B cell (primary cell): ENCODE measurements at regions not wholly inside any gene's neighbourhood (a gene's known extent, or its start where the extent isn't known, plus 50 kb on each side); places are given as distances from the start of the nearest gene placed in this dataset.

Experiments
- ATAC-seq: fragments of 200-7000 bp; cut with Tn5 transposase; one replicate; pipeline ENCODE4 v1.10.0; 2021; ENCODE audit warnings: low read depth, mild to moderate bottlenecking, moderate number of reproducible peaks, moderate library complexity
- CTCF ChIA-PET: fragments of 350-600 bp; sonication (Branson Sonifier 250); formaldehyde crosslinking; loops from one replicate; lab custom pipeline; 2021; ENCODE audit warnings: antibody characterized with exemption, inconsistent platforms; lab: Charles Lee
- POLR2A ChIA-PET: fragments of 350-600 bp; sonication (Branson Sonifier 250); formaldehyde crosslinking; loops from one replicate; lab custom pipeline; 2021; ENCODE audit warnings: antibody characterized with exemption; lab: Charles Lee
- DNase-seq: peaks from one replicate; pipeline ENCODE4 v3.0.0; 2013
- H2AFZ ChIP-seq: 2 replicates; pipeline ENCODE4 v1.6.1; 2012; ENCODE audit warnings: mild to moderate bottlenecking, low read depth, low read length; ENCODE audit not compliant: insufficient read depth, poor library complexity, severe bottlenecking
- H3K27ac ChIP-seq, 2 donors: 1 replicate in 1 of 2; 2 replicates in 1 of 2; pipeline ENCODE4 v1.5.1; 2012 to 2013; ENCODE audit warnings: low read length in 2 of 2, mild to moderate bottlenecking in 2 of 2, moderate library complexity in 1 of 2
- H3K27me3 ChIP-seq, 4 experiments: fragments of 200-600 bp in 1 of 4; sonication (generic) in 1 of 4; replicated peaks in 1 of 4; 1 replicate in 2 of 4; 2 replicates in 2 of 4; pipeline versions ENCODE4 v1.6.1 to v1.7.0; 2013 to 2016; ENCODE audit warnings: low read length in 3 of 4, mild to moderate bottlenecking in 2 of 4, mixed read lengths in 1 of 4, moderate library complexity in 1 of 4; ENCODE audit not compliant: insufficient read depth in 4 of 4, control insufficient read depth in 3 of 4; ENCODE audit errors: control extremely low read depth in 1 of 4
- H3K36me3 ChIP-seq, 2 experiments: replicated peaks in 1 of 2; 1 replicate in 1 of 2; 2 replicates in 1 of 2; pipeline versions ENCODE4 v1.6.1 to v1.7.1; 2013; ENCODE audit warnings: low read length in 1 of 2; ENCODE audit not compliant: insufficient read depth in 2 of 2, control insufficient read depth in 1 of 2; ENCODE audit errors: control extremely low read depth in 1 of 2, extremely low read depth in 1 of 2
- H3K4me1 ChIP-seq, 2 donors: fragments of 200-600 bp in 1 of 2; sonication (generic) in 1 of 2; 1 replicate in 1 of 2; 2 replicates in 1 of 2; pipeline versions ENCODE4 v1.5.1 to v1.6.1; 2013 to 2017; ENCODE audit warnings: low read length in 2 of 2; ENCODE audit not compliant: control insufficient read depth in 2 of 2, insufficient read depth in 2 of 2
- H3K4me2 ChIP-seq: replicated peaks from 2 replicates; pipeline ENCODE3; 2012; ENCODE audit warnings: mild to moderate bottlenecking, low read depth, low read length; ENCODE audit not compliant: poor library complexity, severe bottlenecking
- H3K4me3 ChIP-seq, 5 experiments: fragments of 200-600 bp in 1 of 5; sonication (generic) in 1 of 5; 1 replicate in 3 of 5; 2 replicates in 2 of 5; pipeline versions ENCODE4 v1.5.1 to v1.7.0; 2011 to 2016; ENCODE audit warnings: low read length in 4 of 5, mild to moderate bottlenecking in 4 of 5, low read depth in 2 of 5, control low read depth in 1 of 5, moderate library complexity in 1 of 5; ENCODE audit not compliant: insufficient read depth in 1 of 5; ENCODE audit errors: control extremely low read depth in 1 of 5, extremely low read depth in 1 of 5
- H3K79me2 ChIP-seq: fragments of 200-600 bp; sonication (generic); one replicate; pipeline ENCODE4 v1.6.0; 2016; ENCODE audit warnings: low read length; ENCODE audit not compliant: control insufficient read depth, insufficient read depth
- H3K9ac ChIP-seq: fragments of 200-600 bp; sonication (generic); 2 replicates; pipeline ENCODE4 v1.6.1; 2017; ENCODE audit warnings: mild to moderate bottlenecking, low read length, moderate library complexity
- H3K9me3 ChIP-seq, 3 donors: one replicate each; pipeline versions ENCODE4 v1.6.1 to v1.7.1; 2013; ENCODE audit warnings: low read length in 2 of 3; ENCODE audit not compliant: control insufficient read depth in 2 of 3, insufficient read depth in 1 of 3; ENCODE audit errors: control extremely low read depth in 1 of 3
- H4K20me1 ChIP-seq: 2 replicates; pipeline ENCODE4 v1.6.0; 2012; ENCODE audit warnings: mild to moderate bottlenecking, low read length; ENCODE audit not compliant: insufficient read depth, control insufficient read depth, poor library complexity, severe bottlenecking
- H3K27ac Mint-ChIP-seq: one replicate; pipeline ENCODE4 v1.8.0; 2021; ENCODE audit warnings: mixed read lengths
- H3K27me3 Mint-ChIP-seq: one replicate; pipeline ENCODE4 v1.8.0; 2021; ENCODE audit warnings: mixed read lengths
- H3K4me1 Mint-ChIP-seq: one replicate; pipeline ENCODE4 v1.8.0; 2021; ENCODE audit warnings: mixed read lengths
- H3K4me3 Mint-ChIP-seq: one replicate; pipeline ENCODE4 v1.8.0; 2021; ENCODE audit warnings: mixed read lengths
- H3K9me3 Mint-ChIP-seq: one replicate; pipeline ENCODE4 v1.8.0; 2022; ENCODE audit warnings: mixed read lengths; ENCODE audit not compliant: insufficient read depth
- CTCF ChIP-seq: fragments of 200-600 bp; IDR thresholded peaks from one replicate; pipeline ENCODE4 v1.8.0; 2022; ENCODE audit warnings: antibody characterized with exemption, mild to moderate bottlenecking
- EZH2 ChIP-seq: IDR thresholded peaks from 2 replicates; pipeline ENCODE4 v1.6.1; 2012; ENCODE audit warnings: borderline replicate concordance, low read depth, mild to moderate bottlenecking, moderate library complexity, low read length; ENCODE audit not compliant: insufficient read depth, poor library complexity, severe bottlenecking
- WGBS: methylation state at CpG from one replicate; pipeline ENCODE4 v1.1.5; 2013; ENCODE audit warnings: missing lambda C conversion rate; ENCODE audit not compliant: insufficient coverage; 5-methylcytosine and 5-hydroxymethylcytosine counted together
- intact Hi-C: fragments of 100-400 bp; cut with micrococcal nuclease; formaldehyde crosslinking; loops from one replicate; pipeline ENCODE4 v1.10.0; 2022

GRCh38 chr7:364536-364935 is 74.6 kb downstream of the FOXL3 start:
- Histone ChIP-seq H3K4me2 (no peak overlapping the region), H4K20me1 (no peaks in the 10 kb centered on the region), H3K27ac (no peak overlapping the region), H3K79me2 (no peaks in the 10 kb centered on the region), H3K27me3 (peaks cover 0 to 42% (median 14%) of the 10 kb centered on the region in 4 experiments), H3K36me3 (no peaks in the 10 kb centered on the region), H3K9ac (no peak overlapping the region), H3K4me3 (no peak overlapping the region), H3K4me1 (peaks cover 49 to 53% of the 10 kb centered on the region in 2 donors), H3K9me3 (peaks cover 0 to 49% (median 6%) of the 10 kb centered on the region in 3 donors), H2AFZ (no peak overlapping the region)
- no peak overlapping the region for H3K27ac Mint-ChIP-seq
- H3K27me3 Mint-ChIP-seq: peaks cover 49% of the 10 kb centered on the region
- TF ChIP-seq CTCF (no peak), EZH2 (no peak)
- no peak for ATAC-seq
- H3K9me3 Mint-ChIP-seq: peaks cover 2% of the 10 kb centered on the region
- H3K4me1 Mint-ChIP-seq: peaks cover 51% of the 10 kb centered on the region
- H3K4me3 Mint-ChIP-seq: peak overlapping the region; percentile 26
- intact Hi-C loops: no loop called here
- ChIA-PET POLR2A (no interaction called here), CTCF (no interaction called here)
- no peak for DNase-seq
- 93% methylated on average over 11 of the region's 11 CpGs for WGBS

DNA sequence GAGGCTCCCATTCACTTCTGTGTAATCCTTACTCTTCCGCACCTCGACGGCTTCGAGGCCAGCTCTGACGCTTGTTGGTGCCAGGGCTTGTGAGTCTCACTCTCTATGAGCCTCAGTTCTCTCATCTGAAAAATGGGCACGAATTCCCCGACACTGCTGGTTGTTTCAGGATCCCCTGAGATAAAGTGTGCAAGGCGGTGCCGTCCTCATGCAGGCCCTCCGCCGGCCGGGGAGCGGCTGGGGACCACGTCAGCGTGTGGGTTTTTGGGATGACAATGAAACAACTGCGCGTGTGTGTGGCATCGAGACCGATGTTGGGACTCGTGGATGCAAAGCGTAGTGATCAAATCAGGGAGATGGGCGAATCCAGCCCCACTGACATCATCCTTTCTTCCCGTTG is 75.6 kb downstream of the FOXL3 start:
- ChIA-PET CTCF (no interaction called here), POLR2A (no interaction called here)
- Histone ChIP-seq H3K4me2 (peak overlapping the region; percentile 47), H3K4me1 (peaks cover 39 to 42% of the 10 kb centered on the region in 2 donors), H3K9ac (no peak overlapping the region), H2AFZ (peak overlapping the region; percentile 20), H3K9me3 (peaks cover 0 to 41% (median 6%) of the 10 kb centered on the region in 3 donors), H3K27ac (no peak overlapping the region), H4K20me1 (no peaks in the 10 kb centered on the region), H3K27me3 (peaks cover 0 to 31% (median 11%) of the 10 kb centered on the region in 4 experiments), H3K79me2 (no peaks in the 10 kb centered on the region), H3K4me3 (no peak overlapping the region), H3K36me3 (no peaks in the 10 kb centered on the region)
- intact Hi-C loops: no loop called here
- ATAC-seq (no peak), DNase-seq (no peak)
- TF ChIP-seq CTCF (no peak), EZH2 (no peak)
- Mint-ChIP-seq H3K4me3 (no peak overlapping the region), H3K27ac (no peak overlapping the region), H3K9me3 (peaks cover 2% of the 10 kb centered on the region), H3K27me3 (peaks cover 49% of the 10 kb centered on the region), H3K4me1 (peaks cover 46% of the 10 kb centered on the region)
- 84% methylated on average over 23 of the region's 23 CpGs for WGBS
